IMR-90 (cell line): ENCODE measurements at regions not wholly inside any gene's neighbourhood (a gene's known extent, or its start where the extent isn't known, plus 50 kb on each side); places are given as distances from the start of the nearest gene placed in this dataset.

ENCODE experiments used
- ATAC-seq: fragments of 200-7000 bp; cut with Tn5 transposase; 2 replicates; pipeline ENCODE4 v1.9.1; 2020; ENCODE audit warnings: low read depth, mild to moderate bottlenecking, moderate library complexity
- BruUV-seq: library from RNA; stranded (reverse); fragments of 400-500 nt; replicated peaks from 2 replicates; lab custom pipeline; 2021; lab: Mats Ljungman, UMichigan
- CTCF ChIA-PET: fragments of 300-600 bp; formaldehyde crosslinking; extraction: SDS; loops from one replicate; lab custom pipeline; 2021; ENCODE audit warnings: antibody characterized with exemption; lab: Yijun Ruan, JAX
- POLR2A ChIA-PET: fragments of 300-600 bp; sonication (Branson Sonifier 250); formaldehyde crosslinking; loops from one replicate; lab custom pipeline; 2022; ENCODE audit warnings: antibody characterized with exemption; ENCODE audit not compliant: unreplicated experiment; lab: Charles Lee
- DNase-seq: peaks from one replicate; pipeline ENCODE4 v3.0.0; 2013
- H2AFZ ChIP-seq: replicated peaks from 2 replicates; pipeline ENCODE3; 2013; ENCODE audit warnings: low read length, mild to moderate bottlenecking; ENCODE audit not compliant: poor library complexity
- H2AK5ac ChIP-seq: 2 replicates; pipeline ENCODE4 v1.6.1; 2013; ENCODE audit warnings: low read depth, low read length, inconsistent platforms
- H2AK9ac ChIP-seq: replicated peaks from 2 replicates; pipeline ENCODE3; 2013; ENCODE audit warnings: mild to moderate bottlenecking, low read depth, low read length, moderate library complexity; ENCODE audit not compliant: poor library complexity
- H2BK120ac ChIP-seq: 2 replicates; pipeline ENCODE4 v1.6.1; 2013; ENCODE audit warnings: low read depth, low read length, inconsistent platforms
- H2BK15ac ChIP-seq: 3 replicates; pipeline ENCODE4 v1.6.1; 2013; ENCODE audit warnings: low read depth, low read length, inconsistent platforms
- H2BK20ac ChIP-seq: 2 replicates; pipeline ENCODE4 v1.6.1; 2013; ENCODE audit warnings: low read depth, mild to moderate bottlenecking, inconsistent platforms, low read length, moderate library complexity
- H2BK5ac ChIP-seq: 2 replicates; pipeline ENCODE4 v1.6.1; 2013; ENCODE audit warnings: mild to moderate bottlenecking, low read depth, low read length, inconsistent platforms; ENCODE audit not compliant: poor library complexity, severe bottlenecking
- H3K14ac ChIP-seq: replicated peaks from 2 replicates; pipeline ENCODE4 v1.6.1; 2013; ENCODE audit warnings: low read depth, low read length, inconsistent platforms
- H3K18ac ChIP-seq: 2 replicates; pipeline ENCODE4 v1.6.1; 2013; ENCODE audit warnings: low read depth, low read length, control low read depth
- H3K23ac ChIP-seq: 2 replicates; pipeline ENCODE4 v1.6.1; 2013; ENCODE audit warnings: low read depth, low read length, inconsistent platforms
- H3K27ac ChIP-seq: 2 replicates; pipeline ENCODE4 v1.5.1; 2013; ENCODE audit warnings: mild to moderate bottlenecking, control low read depth, low read length; ENCODE audit not compliant: insufficient read depth
- H3K27me3 ChIP-seq: 2 replicates; pipeline ENCODE4 v1.6.1; 2013; ENCODE audit warnings: low read length; ENCODE audit not compliant: control insufficient read depth, insufficient read depth
- H3K36me3 ChIP-seq: 2 replicates; pipeline ENCODE4 v1.6.1; 2013; ENCODE audit warnings: low read length, mixed read lengths; ENCODE audit not compliant: control insufficient read depth, insufficient read depth
- H3K4ac ChIP-seq: 2 replicates; pipeline ENCODE4 v1.6.1; 2013; ENCODE audit warnings: low read depth, low read length, inconsistent platforms
- H3K4me1 ChIP-seq: 2 replicates; pipeline ENCODE4 v1.6.1; 2013; ENCODE audit warnings: low read length, mixed read lengths; ENCODE audit not compliant: control insufficient read depth, insufficient read depth
- H3K4me2 ChIP-seq: 2 replicates; pipeline ENCODE4 v1.6.1; 2013; ENCODE audit warnings: low read depth, mild to moderate bottlenecking, control low read depth, low read length, moderate library complexity
- H3K4me3 ChIP-seq: 2 replicates; pipeline ENCODE4 v1.5.1; 2013; ENCODE audit warnings: low read depth, mild to moderate bottlenecking, control low read depth, low read length, moderate library complexity; ENCODE audit not compliant: insufficient read depth
- H3K56ac ChIP-seq: 2 replicates; pipeline ENCODE4 v1.6.1; 2013; ENCODE audit warnings: low read length, inconsistent platforms; ENCODE audit not compliant: insufficient read depth; ENCODE audit errors: extremely low read depth
- H3K79me1 ChIP-seq, 2 experiments: 2 replicates each; pipeline ENCODE4 v1.6.1; 2013; ENCODE audit warnings: low read length in 2 of 2, inconsistent platforms in 1 of 2, low read depth in 1 of 2
- H3K9ac ChIP-seq: 2 replicates; pipeline ENCODE4 v1.6.1; 2013; ENCODE audit warnings: low read depth, low read length, control low read depth
- H3K9me1 ChIP-seq: 2 replicates; pipeline ENCODE4 v1.6.1; 2013; ENCODE audit warnings: low read length, inconsistent platforms; ENCODE audit not compliant: insufficient read depth
- H3K9me3 ChIP-seq: 2 replicates; pipeline ENCODE4 v1.6.1; 2013; ENCODE audit warnings: low read length; ENCODE audit not compliant: control insufficient read depth, insufficient read depth
- H4K20me1 ChIP-seq: 2 replicates; pipeline ENCODE4 v1.6.1; 2013; ENCODE audit warnings: low read length, inconsistent platforms; ENCODE audit not compliant: insufficient read depth
- H4K5ac ChIP-seq: 2 replicates; pipeline ENCODE4 v1.6.1; 2013; ENCODE audit warnings: mild to moderate bottlenecking, low read depth, low read length, control low read depth
- H4K8ac ChIP-seq, 2 experiments: 2 replicates each; pipeline ENCODE4 v1.6.1; 2013; ENCODE audit warnings: low read depth in 2 of 2, low read length in 2 of 2, control low read depth in 1 of 2, inconsistent platforms in 1 of 2
- H4K91ac ChIP-seq: 2 replicates; pipeline ENCODE4 v1.6.1; 2013; ENCODE audit warnings: low read depth, low read length, inconsistent platforms; ENCODE audit not compliant: insufficient read depth
- CEBPB ChIP-seq: IDR thresholded peaks from 2 replicates; pipeline ENCODE4 v1.6.1; 2012; ENCODE audit warnings: low read depth, low read length, improper control_type of control experiment
- CHD1 ChIP-seq: IDR thresholded peaks from 2 replicates; pipeline ENCODE4 v1.6.1; 2012; ENCODE audit warnings: low read depth, low read length, improper control_type of control experiment
- ELK1 ChIP-seq: fragments of 150-350 bp; IDR thresholded peaks from 2 replicates; pipeline ENCODE4 v1.6.1; 2016; ENCODE audit warnings: low read depth, mild to moderate bottlenecking, low read length, moderate library complexity, borderline replicate concordance
- MAFK ChIP-seq: IDR thresholded peaks from 2 replicates; pipeline ENCODE4 v1.6.1; 2012; ENCODE audit warnings: low read depth, low read length, improper control_type of control experiment
- MAZ ChIP-seq: IDR thresholded peaks from 2 replicates; pipeline ENCODE4 v1.6.1; 2012; ENCODE audit warnings: low read depth, mild to moderate bottlenecking, low read length, improper control_type of control experiment, moderate library complexity, borderline replicate concordance
- MXI1 ChIP-seq: IDR thresholded peaks from 2 replicates; pipeline ENCODE4 v1.6.1; 2012; ENCODE audit warnings: low read depth, mild to moderate bottlenecking, low read length, moderate library complexity, borderline replicate concordance
- NFE2L2 ChIP-seq: fragments of 150-350 bp; IDR thresholded peaks from 2 replicates; pipeline ENCODE4 v1.6.1; 2016; ENCODE audit warnings: low read depth, mild to moderate bottlenecking, low read length
- POLR2A ChIP-seq: IDR thresholded peaks from 2 replicates; pipeline ENCODE4 v1.6.1; 2012; ENCODE audit warnings: mild to moderate bottlenecking, low read depth, low read length
- RAD21 ChIP-seq: IDR thresholded peaks from 2 replicates; pipeline ENCODE4 v1.6.1; 2012; ENCODE audit warnings: low read length, improper control_type of control experiment
- RCOR1 ChIP-seq: IDR thresholded peaks from 2 replicates; pipeline ENCODE4 v1.6.1; 2012; ENCODE audit warnings: mild to moderate bottlenecking, low read length, improper control_type of control experiment; ENCODE audit not compliant: insufficient replicate concordance
- RFX5 ChIP-seq: IDR thresholded peaks from 2 replicates; pipeline ENCODE4 v1.8.0; 2012; ENCODE audit warnings: low read depth, mild to moderate bottlenecking, low read length, moderate library complexity
- SMC3 ChIP-seq: fragments of 150-350 bp; IDR thresholded peaks from 2 replicates; pipeline ENCODE4 v1.6.1; 2016; ENCODE audit warnings: low read depth, mild to moderate bottlenecking, antibody characterized with exemption, low read length, moderate library complexity
- USF2 ChIP-seq: fragments of 150-350 bp; IDR thresholded peaks from 2 replicates; pipeline ENCODE4 v1.6.1; 2017; ENCODE audit warnings: mild to moderate bottlenecking, antibody characterized with exemption, low read length, low read depth
- WGBS, 2 experiments: methylation state at CpG; one replicate each; pipeline versions ENCODE4 v1.1.5 to v1.1.7; 2013; ENCODE audit warnings: missing lambda C conversion rate in 2 of 2; ENCODE audit not compliant: insufficient read length in 1 of 2; ENCODE audit errors: extremely low coverage in 2 of 2; 5-methylcytosine and 5-hydroxymethylcytosine counted together
- dilution Hi-C: fragments of 300-500 bp; cut with HindIII; formaldehyde crosslinking; loops from one replicate; pipeline ENCODE4 v1.14.3; 2018; ENCODE audit warnings: low sequenced_read_pairs; ENCODE audit not compliant: unreplicated experiment
- in situ Hi-C: fragments of 300-500 bp; cut with MboI; formaldehyde crosslinking; loops from 3 replicates; pipeline ENCODE4 v1.14.3; 2019; ENCODE audit warnings: low sequenced_read_pairs, inconsistent platforms, mixed read lengths
- intact Hi-C: fragments of 100-400 bp; cut with micrococcal nuclease; formaldehyde crosslinking; loops from 2 replicates; pipeline ENCODE4 v1.10.0; 2022

GRCh38 chr15:60101416-60101815 is 97.3 kb downstream of the FOXB1 start:
- Histone ChIP-seq H3K36me3 (no peaks in the 10 kb centered on the region), H2BK5ac (no peak overlapping the region), H3K9me1 (no peaks in the 10 kb centered on the region), H4K91ac (no peak overlapping the region), H3K9me3 (no peaks in the 10 kb centered on the region; the same call in 1 of the 2 replicates), H2AK5ac (no peak overlapping the region), H3K27me3 (peaks cover 3% of the 10 kb centered on the region), H3K27ac (no peak overlapping the region), H3K9ac (no peak overlapping the region), H2AFZ (no peak overlapping the region), H4K20me1 (no peaks in the 10 kb centered on the region), H3K56ac (no peak overlapping the region), H2AK9ac (no peak overlapping the region), H3K4me1 (no peaks in the 10 kb centered on the region), H4K8ac (no peak overlapping the region), H2BK20ac (no peak overlapping the region), H2BK120ac (no peak overlapping the region), H3K79me1 (no peaks in the 10 kb centered on the region), H3K23ac (no peak overlapping the region), H4K5ac (no peak overlapping the region), H3K4me3 (no peak overlapping the region), H3K4me2 (no peak overlapping the region), H3K18ac (no peak overlapping the region), H2BK15ac (no peak overlapping the region), H3K14ac (no peak overlapping the region), H3K4ac (no peak overlapping the region)
- DNase-seq (no peak), ATAC-seq (no peak)
- ChIA-PET CTCF (no interaction called here), POLR2A (no interaction called here)
- TF ChIP-seq POLR2A (no peak), MAZ (no peak), USF2 (no peak), MXI1 (no peak), MAFK (no peak), RCOR1 (no peak), CHD1 (no peak), RAD21 (no peak), ELK1 (no peak), RFX5 (no peak), CEBPB (no peak), SMC3 (no peak), NFE2L2 (no peak)
- in situ Hi-C loops (no loop called here), dilution Hi-C loops (no loop called here), intact Hi-C loops (loop anchor here (10.0 kb wide), 1 partner anchor 63 kb away; no protein-coding TSS in a partner anchor)
- WGBS, 2 experiments, result no CpG with 5 or more reads among the region's 4 CpGs
- no TSS peak for BruUV-seq
